Fibroblast of peridontal ligament (primary cell): ENCODE measurements at regions not wholly inside any gene's neighbourhood (a gene's known extent, or its start where the extent isn't known, plus 50 kb on each side); places are given as distances from the start of the nearest gene placed in this dataset.

Experiments
- DNase-seq: peaks from one replicate; pipeline ENCODE4 v3.0.0-alpha.2; 2010; ENCODE audit errors: extremely low read depth

- DNase-seq: no peak
Measured at GRCh38 chr3:34292605-34293300, 494.3 kb downstream of the PDCD6IP start.

DNA sequence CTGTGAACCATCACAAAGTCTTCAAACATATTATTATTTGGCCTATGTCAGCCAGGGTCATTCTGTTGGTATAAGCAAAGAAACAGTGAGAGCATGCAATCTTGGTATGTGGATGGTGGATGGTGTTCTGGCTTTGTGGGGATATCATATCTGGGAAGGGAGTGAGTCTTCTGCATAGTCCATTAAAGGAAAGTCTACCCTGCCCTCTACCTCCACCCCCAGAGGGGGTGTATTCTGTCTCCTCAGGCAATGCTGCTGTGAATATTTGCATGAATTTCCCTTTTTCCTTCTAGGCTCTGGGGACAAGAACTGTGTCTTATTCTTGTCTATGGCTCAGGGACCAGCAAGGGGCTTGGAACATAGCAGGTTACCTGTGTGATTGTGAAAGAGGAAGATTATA is 495.8 kb downstream of the PDCD6IP start:
- no peak for DNase-seq

GRCh38 chr3:34296796-34297195 is 498.4 kb downstream of the PDCD6IP start:
- DNase-seq: no peak

DNA sequence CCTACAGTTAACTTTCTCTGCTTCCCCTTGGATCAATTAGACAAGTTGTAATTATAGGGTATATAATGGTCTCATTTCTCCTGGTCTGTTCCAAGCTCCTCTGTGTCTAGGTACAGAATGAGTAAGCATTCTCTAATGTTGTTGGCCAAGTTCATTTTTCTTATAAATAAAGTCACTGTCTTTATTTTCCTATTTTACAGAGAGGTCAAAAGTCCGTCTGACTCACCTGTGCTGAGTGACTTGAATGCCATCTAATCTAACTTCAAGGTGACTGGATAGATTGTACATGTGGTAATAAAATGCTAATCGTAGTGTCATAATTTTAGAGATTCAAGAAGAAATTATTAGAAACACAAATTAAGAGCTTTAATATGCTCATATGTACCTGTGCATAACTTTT is 500.2 kb downstream of the PDCD6IP start:
- DNase-seq: no peak

- DNase-seq: no peak
Measured at GRCh38 chr3:34300621-34301020, 502.2 kb downstream of the PDCD6IP start.

- DNase-seq: no peak
Measured at GRCh38 chr3:34301313-34301712, 502.9 kb downstream of the PDCD6IP start.

DNA sequence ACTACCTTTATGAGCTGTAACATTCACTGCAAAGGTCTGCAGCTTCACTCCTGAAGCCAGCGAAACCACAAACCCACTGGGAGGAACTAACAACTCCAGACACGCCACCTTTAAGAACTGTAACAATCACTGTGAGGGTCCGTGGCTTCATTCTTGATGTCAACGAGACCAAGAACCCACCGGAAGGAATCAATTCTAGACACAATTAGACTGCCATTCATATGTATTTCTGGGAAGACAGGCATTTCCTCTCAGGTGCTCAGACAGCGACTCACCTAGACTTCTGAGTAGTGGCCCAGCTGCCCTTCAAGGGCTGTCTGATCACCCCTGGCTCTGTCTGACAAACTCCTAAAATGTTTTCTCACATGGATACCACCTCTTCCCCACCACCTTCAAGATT is 506.8 kb downstream of the PDCD6IP start:
- no peak for DNase-seq

DNA sequence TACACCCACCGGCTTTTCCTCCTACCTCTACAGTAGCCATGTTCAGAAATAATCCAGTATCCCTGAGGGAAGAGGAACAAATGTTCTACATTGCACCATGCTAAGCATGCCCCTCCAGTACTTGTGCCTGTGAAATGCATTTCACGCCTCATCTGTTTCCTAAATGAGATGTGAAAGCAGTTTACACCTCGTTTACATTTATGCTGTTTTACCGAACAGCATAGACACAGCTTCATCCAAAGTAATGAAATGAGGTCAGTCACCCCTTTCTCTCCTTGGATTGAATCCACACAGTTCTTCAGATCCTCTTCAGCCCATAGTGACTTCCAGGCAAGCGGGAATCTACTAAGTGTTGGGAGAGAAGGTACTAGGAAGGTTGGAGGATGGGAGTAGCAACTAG is 514.3 kb downstream of the PDCD6IP start:
- no peak for DNase-seq

DNA sequence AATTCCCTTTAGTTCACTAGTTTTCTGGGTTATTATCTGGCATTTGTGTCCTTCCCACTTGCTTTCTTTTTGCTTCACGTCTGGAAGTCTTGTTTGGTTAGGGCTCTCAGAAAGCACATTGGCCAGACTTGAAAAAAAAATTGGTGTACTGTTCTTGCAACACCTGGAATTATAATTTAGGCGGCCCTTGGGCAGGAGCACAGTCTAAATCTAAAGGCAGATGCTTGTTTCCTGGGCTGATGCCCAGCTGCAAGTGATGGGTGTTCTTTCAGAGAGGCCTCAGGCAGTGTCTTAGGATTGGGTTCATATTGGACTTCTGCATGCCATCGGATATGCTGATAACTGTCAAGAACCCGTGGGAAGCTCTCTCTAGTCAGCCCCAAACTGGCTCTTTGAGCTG is 521.5 kb downstream of the PDCD6IP start:
- DNase-seq: no peak

GRCh38 chr3:34323517-34323916 is 525.1 kb downstream of the PDCD6IP start:
- no peak for DNase-seq

- DNase-seq: no peak
Measured at GRCh38 chr3:34346656-34347055, 548.2 kb downstream of the PDCD6IP start.

GRCh38 chr3:34351882-34352777 is 553.7 kb downstream of the PDCD6IP start:
- no peak for DNase-seq

DNA sequence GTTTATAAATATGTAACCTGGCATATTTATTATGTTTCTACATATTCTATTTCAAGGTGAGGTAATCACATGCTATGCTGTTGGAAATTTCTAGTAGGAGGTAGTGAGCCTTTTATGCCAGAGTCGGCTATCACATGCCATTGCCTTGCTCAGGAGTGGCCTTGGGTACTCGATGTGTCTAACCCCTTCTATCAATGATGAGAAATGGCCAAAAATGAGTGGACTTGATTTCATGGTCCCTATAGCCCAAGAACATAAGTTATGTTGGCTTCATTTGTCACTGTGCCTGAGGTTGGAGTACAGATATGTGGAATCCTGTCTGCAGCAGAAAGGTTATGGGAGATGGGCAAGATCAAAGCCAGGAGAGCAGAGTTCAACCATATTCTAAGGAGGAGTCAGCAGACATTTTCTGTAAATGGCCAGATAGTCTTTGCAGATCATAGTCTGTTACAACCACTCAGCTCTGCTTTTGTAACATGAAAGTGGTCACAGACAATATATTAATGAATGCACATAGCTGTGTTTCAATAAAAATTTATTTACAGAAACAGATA is 554.4 kb downstream of the PDCD6IP start:
- no peak for DNase-seq

DNA sequence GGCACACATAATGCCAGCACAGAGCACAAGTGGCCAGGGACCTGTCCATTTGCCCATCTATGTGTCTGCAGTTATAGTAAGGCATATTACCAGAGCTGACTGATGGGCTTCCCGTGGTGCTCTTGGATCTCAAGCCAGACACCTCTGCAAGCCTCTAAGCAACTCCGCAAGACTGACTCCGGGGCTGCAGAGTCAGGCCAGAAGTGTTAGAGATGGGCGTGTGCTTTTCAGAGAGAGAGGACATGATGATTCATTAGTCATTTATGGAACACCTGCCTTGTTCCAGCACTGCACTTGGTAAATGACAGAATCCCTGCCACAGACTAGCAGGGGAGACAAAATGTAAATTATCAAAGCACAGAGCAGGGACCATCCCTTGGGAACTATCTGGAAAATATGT is 559.0 kb downstream of the PDCD6IP start:
- DNase-seq: no peak

DNA sequence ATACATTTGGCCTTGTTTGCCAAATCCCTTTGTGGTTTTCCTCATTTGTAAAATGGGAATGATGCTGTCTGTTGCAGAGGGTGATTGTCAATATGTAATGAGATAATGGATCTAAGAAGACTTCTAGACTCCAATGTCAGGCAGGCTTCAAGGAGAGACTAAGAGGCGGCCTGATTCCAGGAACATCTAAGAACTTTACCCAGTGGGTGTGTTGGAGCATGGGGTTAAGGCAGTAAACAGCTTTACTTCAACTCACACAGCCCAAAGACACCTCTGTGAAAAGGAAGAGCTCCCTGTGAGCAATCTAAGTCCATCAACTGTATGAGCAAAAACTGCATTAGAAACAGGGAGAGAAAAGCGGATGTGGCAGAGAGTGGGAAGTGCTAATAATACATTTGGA is 560.6 kb downstream of the PDCD6IP start:
- DNase-seq: no peak

- DNase-seq: no peak
Measured at GRCh38 chr3:34360713-34361112, 562.3 kb downstream of the PDCD6IP start.

- no peak for DNase-seq
Measured at GRCh38 chr3:34361921-34362320, 563.5 kb downstream of the PDCD6IP start.

DNA sequence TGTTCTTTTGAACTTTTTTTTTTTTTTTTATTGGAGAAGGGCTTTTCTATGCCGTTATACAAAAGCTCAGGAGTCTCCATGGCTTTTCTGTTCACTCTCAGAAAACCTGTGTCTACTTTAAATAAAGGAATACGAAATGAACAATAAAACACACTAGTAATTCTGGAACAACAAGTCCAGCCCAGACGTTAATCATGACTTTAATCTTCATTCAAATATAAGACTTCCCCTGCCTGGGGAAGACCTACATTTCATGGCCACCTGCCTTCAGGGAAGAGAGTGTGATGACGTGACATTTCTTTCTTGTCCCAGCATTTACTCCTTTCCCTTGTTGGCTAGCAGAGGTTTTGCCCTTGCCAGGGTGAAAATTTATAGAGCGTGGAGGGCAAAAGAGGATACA is 564.5 kb downstream of the PDCD6IP start:
- no peak for DNase-seq

DNA sequence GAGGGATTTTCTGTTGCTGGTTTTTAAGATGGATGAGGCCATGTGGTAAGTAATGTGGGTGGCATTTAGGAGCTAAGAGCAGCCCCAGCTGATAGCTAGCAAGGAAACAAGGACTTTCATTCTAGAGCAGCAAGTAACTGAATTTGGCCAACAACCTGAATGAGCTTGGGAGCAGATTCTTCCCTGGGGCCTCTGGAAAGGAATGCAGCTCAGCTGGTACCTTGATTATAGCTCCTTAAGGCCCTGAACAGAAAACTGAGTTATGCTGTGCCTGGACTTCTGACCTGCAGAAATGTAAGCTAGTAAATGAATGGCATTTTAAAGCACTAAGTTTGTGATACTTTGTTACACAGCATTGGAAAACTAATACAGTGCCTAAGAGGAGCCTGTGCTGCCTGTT is 565.5 kb downstream of the PDCD6IP start:
- DNase-seq: no peak

DNA sequence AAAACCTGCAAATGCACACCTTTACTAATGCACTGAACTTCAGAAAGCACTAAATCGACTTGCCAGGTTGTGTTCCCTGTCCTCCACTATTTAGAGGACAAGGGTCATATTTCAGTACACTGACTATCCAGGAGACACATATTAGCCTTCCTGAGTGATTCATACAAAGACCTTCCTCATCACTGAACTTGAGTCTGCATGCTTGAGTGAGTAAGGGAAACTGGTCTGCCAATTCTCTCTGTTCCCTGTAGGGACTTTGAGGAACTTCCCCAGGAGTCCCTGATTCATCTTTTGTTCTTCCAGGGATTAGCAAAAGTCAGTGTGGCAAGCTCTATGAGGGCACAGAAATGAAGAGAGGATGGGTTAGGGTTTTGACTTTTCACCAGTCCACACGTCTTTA is 565.9 kb downstream of the PDCD6IP start:
- DNase-seq: no peak

GRCh38 chr3:34365231-34365630 is 566.8 kb downstream of the PDCD6IP start:
- no peak for DNase-seq

GRCh38 chr3:34365771-34366170 is 567.3 kb downstream of the PDCD6IP start:
- DNase-seq: no peak

GRCh38 chr3:34367521-34367920 is 569.1 kb downstream of the PDCD6IP start:
- no peak for DNase-seq
